ENCODE measurements at regions not wholly inside any gene's neighbourhood (a gene's known extent, or its start where the extent isn't known, plus 50 kb on each side); places are given as distances from the start of the nearest gene placed in this dataset.

DNA sequence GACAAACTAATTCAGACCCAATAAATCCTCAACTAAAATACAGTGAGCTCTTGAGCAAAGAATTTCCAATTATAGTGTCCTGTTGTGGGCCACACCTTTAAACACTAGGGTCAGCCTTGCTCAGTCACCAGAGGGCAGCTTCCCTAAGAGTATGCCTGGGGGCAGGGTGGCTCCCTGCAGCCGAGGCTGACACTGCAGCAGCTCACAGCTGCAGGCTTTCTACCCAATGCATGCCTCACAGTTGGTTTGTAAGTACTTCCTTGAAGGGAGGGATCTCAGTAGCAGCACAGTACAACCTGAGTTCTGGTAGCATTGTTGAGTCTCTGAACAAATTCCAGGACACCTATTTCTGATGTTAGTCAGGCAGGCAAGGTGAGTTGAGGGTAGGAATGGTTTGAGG, 335.6 kb downstream of the TUSC7 start:
- 0% methylated on average over 1 of the region's 1 CpG; no CpG with 5 or more reads in 1 of the 2 experiments for WGBS, 2 experiments (ENCODE audit: insufficient coverage in 1 of 2, insufficient read length in 1 of 2)
- no peak overlapping the region for H3K27ac ChIP-seq (ENCODE audit: low read depth, low read length)

DNA sequence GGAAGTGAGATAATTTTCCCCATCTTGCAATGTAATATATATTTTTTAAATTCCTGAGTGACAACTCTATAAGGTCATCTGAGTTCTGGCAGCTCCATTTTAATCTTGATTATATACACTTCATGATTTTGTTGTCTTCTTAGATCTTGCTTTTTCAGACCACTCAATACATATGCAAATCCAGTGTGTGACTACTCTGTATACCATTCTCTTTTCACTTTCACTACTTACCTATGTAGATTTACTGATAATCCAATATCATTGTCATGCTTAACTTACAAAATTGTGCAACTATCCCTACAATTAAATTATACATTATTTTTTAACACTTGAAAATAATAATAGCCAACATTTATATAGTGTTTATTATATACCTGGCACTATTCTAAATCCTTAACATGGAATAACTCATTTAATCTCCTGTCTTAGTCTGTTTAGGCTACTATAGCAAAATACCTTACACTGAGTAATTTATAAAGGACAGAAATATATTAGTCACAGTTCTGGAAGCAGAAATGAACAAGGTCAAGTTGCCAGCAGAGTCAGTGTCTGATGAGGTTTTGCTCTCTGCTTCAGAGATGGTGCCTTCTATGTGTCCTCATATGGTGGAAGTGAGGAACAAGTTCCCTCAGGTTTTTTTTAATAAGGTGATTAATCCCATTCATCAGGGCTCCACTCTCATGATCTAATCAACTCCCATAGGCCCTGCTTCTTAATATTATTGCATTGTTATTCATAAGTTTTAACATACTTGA, 338.5 kb downstream of the TUSC7 start:
- Histone ChIP-seq H3K4me3 (ENCODE audit: low read length) (no peak overlapping the region), H3K4me1 (ENCODE audit: control insufficient read depth, insufficient read depth, low read length) (no peaks in the 10 kb centered on the region), H3K9ac (ENCODE audit: extremely low read depth, low read length, poor library complexity, severe bottlenecking) (no peak overlapping the region), H3K36me3 (ENCODE audit: control insufficient read depth, insufficient read depth, low read length) (no peaks in the 10 kb centered on the region), H3K9me3 (ENCODE audit: control insufficient read depth, low read length) (no peaks in the 10 kb centered on the region), H3K27me3 (ENCODE audit: control insufficient read depth, insufficient read depth, low read length, poor library complexity, severe bottlenecking) (no peaks in the 10 kb centered on the region), H3K27ac (ENCODE audit: low read depth, low read length) (no peak overlapping the region)
- H3K27ac Mint-ChIP-seq = no peak overlapping the region
- no peak for DNase-seq
- H3K9me3 Mint-ChIP-seq = peaks cover 10% of the 10 kb centered on the region
- TF ChIP-seq, protein P1, sequence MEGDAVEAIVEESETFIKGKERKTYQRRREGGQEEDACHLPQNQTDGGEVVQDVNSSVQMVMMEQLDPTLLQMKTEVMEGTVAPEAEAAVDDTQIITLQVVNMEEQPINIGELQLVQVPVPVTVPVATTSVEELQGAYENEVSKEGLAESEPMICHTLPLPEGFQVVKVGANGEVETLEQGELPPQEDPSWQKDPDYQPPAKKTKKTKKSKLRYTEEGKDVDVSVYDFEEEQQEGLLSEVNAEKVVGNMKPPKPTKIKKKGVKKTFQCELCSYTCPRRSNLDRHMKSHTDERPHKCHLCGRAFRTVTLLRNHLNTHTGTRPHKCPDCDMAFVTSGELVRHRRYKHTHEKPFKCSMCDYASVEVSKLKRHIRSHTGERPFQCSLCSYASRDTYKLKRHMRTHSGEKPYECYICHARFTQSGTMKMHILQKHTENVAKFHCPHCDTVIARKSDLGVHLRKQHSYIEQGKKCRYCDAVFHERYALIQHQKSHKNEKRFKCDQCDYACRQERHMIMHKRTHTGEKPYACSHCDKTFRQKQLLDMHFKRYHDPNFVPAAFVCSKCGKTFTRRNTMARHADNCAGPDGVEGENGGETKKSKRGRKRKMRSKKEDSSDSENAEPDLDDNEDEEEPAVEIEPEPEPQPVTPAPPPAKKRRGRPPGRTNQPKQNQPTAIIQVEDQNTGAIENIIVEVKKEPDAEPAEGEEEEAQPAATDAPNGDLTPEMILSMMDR (conservative IDR thresholded peaks at IDR 0.05) = no peak
- no peaks in the 10 kb centered on the region for H3K27me3 Mint-ChIP-seq (ENCODE audit: insufficient read depth)
- peaks cover 13% of the 10 kb centered on the region for H3K4me1 Mint-ChIP-seq
- no peak overlapping the region for H3K4me3 Mint-ChIP-seq
- no peaks in the 10 kb centered on the region for H3K36me3 Mint-ChIP-seq (ENCODE audit: low read depth)

More for the DNA sequence above, 335.6 kb downstream of the TUSC7 start:
- Histone ChIP-seq H3K36me3 (ENCODE audit: control insufficient read depth, insufficient read depth, low read length) (no peaks in the 10 kb centered on the region), H3K4me3 (ENCODE audit: low read length) (no peak overlapping the region), H3K4me1 (ENCODE audit: control insufficient read depth, insufficient read depth, low read length) (no peaks in the 10 kb centered on the region), H3K9me3 (ENCODE audit: control insufficient read depth, low read length) (no peaks in the 10 kb centered on the region), H3K9ac (ENCODE audit: extremely low read depth, low read length, poor library complexity, severe bottlenecking) (no peak overlapping the region), H3K27me3 (ENCODE audit: control insufficient read depth, insufficient read depth, low read length, poor library complexity, severe bottlenecking) (no peaks in the 10 kb centered on the region)
- TF ChIP-seq, protein P1 (conservative IDR thresholded peaks at IDR 0.05) = peak; percentile 56
- peaks cover 13% of the 10 kb centered on the region for H3K4me1 Mint-ChIP-seq
- no peak overlapping the region for H3K4me3 Mint-ChIP-seq
- DNase-seq = peak; percentile 85
- H3K27me3 Mint-ChIP-seq (ENCODE audit: insufficient read depth) = no peaks in the 10 kb centered on the region
- H3K9me3 Mint-ChIP-seq = peaks cover 10% of the 10 kb centered on the region
- H3K27ac Mint-ChIP-seq = no peak overlapping the region
- no peaks in the 10 kb centered on the region for H3K36me3 Mint-ChIP-seq (ENCODE audit: low read depth)

DNA sequence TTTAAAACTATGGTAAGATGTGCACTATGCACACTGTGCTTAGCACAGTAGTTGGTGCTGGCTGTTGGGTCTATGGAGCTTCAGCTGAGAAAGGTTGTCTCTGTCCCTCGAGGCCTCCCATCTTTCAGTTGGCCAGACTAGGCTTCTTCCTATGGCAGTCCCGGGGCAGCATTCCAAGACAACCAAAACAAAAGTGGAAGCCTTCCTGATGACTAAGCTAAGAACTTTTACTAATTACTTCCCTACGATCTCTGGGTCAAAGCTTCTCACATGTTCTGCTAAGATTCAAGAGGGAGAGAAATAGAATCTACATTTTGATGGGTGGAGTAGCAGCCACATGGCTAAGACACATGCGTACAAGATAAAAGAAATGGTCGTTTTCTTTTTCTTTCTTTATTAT, 342.8 kb downstream of the TUSC7 start:
- H3K4me1 Mint-ChIP-seq = peaks cover 3% of the 10 kb centered on the region
- no peak overlapping the region for H3K4me3 Mint-ChIP-seq
- H3K27ac Mint-ChIP-seq = no peak overlapping the region
- no peak overlapping the region for H3K9ac ChIP-seq (ENCODE audit: extremely low read depth, low read length, poor library complexity, severe bottlenecking)
- H3K36me3 Mint-ChIP-seq (ENCODE audit: low read depth) = no peaks in the 10 kb centered on the region
- H3K4me3 ChIP-seq (ENCODE audit: low read length) = no peak overlapping the region
- DNase-seq = no peak
- 83 to 93% methylated on average over 1 to 4 of the region's 5 CpGs for WGBS, 2 experiments (ENCODE audit: insufficient coverage in 1 of 2, insufficient read length in 1 of 2)
- H3K4me1 ChIP-seq (ENCODE audit: control insufficient read depth, insufficient read depth, low read length) = no peaks in the 10 kb centered on the region
- no peak overlapping the region for H3K27ac ChIP-seq (ENCODE audit: low read depth, low read length)
- no peaks in the 10 kb centered on the region for H3K27me3 ChIP-seq (ENCODE audit: control insufficient read depth, insufficient read depth, low read length, poor library complexity, severe bottlenecking)
- no peaks in the 10 kb centered on the region for H3K36me3 ChIP-seq (ENCODE audit: control insufficient read depth, insufficient read depth, low read length)
- TF ChIP-seq, protein P1 (conservative IDR thresholded peaks at IDR 0.05) = no peak
- H3K9me3 Mint-ChIP-seq = peaks cover 10% of the 10 kb centered on the region
- H3K27me3 Mint-ChIP-seq (ENCODE audit: insufficient read depth) = no peaks in the 10 kb centered on the region
- no peaks in the 10 kb centered on the region for H3K9me3 ChIP-seq (ENCODE audit: control insufficient read depth, low read length)

All from endodermal cell (in vitro differentiated cells).